Esophagus muscularis mucosa (tissue), 4 donors: ENCODE measurements at regions not wholly inside any gene's neighbourhood (a gene's known extent, or its start where the extent isn't known, plus 50 kb on each side); places are given as distances from the start of the nearest gene placed in this dataset.

Experiments
- DNase-seq: peaks from one replicate; pipeline ENCODE4 v3.0.0-alpha.2; 2017; ENCODE audit errors: extremely low spot score
- H3K27ac ChIP-seq, 4 donors: fragments of 200-600 bp; sonication (generic); replicated peaks in 1 of 4; 1 replicate in 3 of 4; 2 replicates in 1 of 4; pipeline ENCODE4 v1.5.1; 2016 to 2019; ENCODE audit warnings: mild to moderate bottlenecking in 1 of 4
- H3K27me3 ChIP-seq, 4 donors: fragments of 200-600 bp; sonication (generic); one replicate each; pipeline versions ENCODE4 v1.5.1 to v1.6.0; 2016 to 2019
- H3K36me3 ChIP-seq, 4 donors: fragments of 200-600 bp; sonication (generic); one replicate each; pipeline ENCODE4 v1.5.1; 2016 to 2019
- H3K4me1 ChIP-seq, 4 donors: fragments of 200-600 bp; sonication (generic); one replicate each; pipeline ENCODE4 v1.5.1; 2016 to 2019
- H3K4me3 ChIP-seq, 4 donors: fragments of 200-600 bp; sonication (generic); 1 replicate in 2 of 4; 2 replicates in 2 of 4; pipeline ENCODE4 v1.5.1; 2016 to 2019; ENCODE audit warnings: mild to moderate bottlenecking in 4 of 4, moderate library complexity in 1 of 4
- H3K9me3 ChIP-seq, 4 donors: fragments of 200-600 bp; sonication (generic); 1 replicate in 3 of 4; 2 replicates in 1 of 4; pipeline ENCODE4 v1.5.1; 2016 to 2019
- CTCF ChIP-seq, 3 experiments: fragments of 200-600 bp in 2 of 3; fragments of 450-650 bp in 1 of 3; sonication (generic) in 2 of 3; IDR thresholded peaks; one replicate each; pipeline ENCODE4 v1.5.1; 2017 to 2019; ENCODE audit warnings: antibody characterized with exemption in 3 of 3, mild to moderate bottlenecking in 2 of 3, moderate library complexity in 1 of 3
- EP300 ChIP-seq: sonication (generic); formaldehyde crosslinking; IDR thresholded peaks from one replicate; pipeline ENCODE4 v1.6.1; 2017; ENCODE audit warnings: antibody characterized with exemption
- POLR2A ChIP-seq: fragments of 450-650 bp; IDR thresholded peaks from one replicate; pipeline ENCODE4 v1.6.1; 2017; ENCODE audit warnings: antibody characterized with exemption, moderate library complexity, mild to moderate bottlenecking, low read depth
- POLR2AphosphoS5 ChIP-seq, 2 donors: sonication (generic); formaldehyde crosslinking; IDR thresholded peaks; one replicate each; pipeline ENCODE4 v1.6.1; 2017; ENCODE audit warnings: antibody characterized with exemption in 2 of 2
- WGBS: methylation state at CpG from one replicate; pipeline ENCODE4 v1.1.5; 2018; 5-methylcytosine and 5-hydroxymethylcytosine counted together
- intact Hi-C: fragments of 100-400 bp; cut with DNase I; formaldehyde crosslinking; loops from one replicate; pipeline ENCODE4 v1.15.1; 2023

DNA sequence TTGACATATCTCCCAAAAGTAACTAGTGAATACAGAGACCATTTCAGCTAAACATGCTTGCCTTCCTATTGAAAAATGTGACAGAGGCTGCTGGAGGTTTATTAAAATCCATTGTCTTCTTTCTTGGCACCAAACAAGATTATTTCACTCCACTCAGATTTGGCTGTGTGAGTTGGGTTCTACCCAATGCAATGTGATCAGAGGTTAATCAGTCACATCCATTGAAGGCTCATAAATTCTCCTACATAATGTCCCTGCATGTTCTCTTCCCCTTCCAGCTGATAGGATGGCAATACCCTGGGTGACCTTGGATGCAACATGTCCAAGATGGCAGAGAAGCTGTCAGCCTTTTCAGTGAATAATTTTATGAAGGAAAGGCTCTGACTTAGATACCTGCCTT is 54.5 kb downstream of the TKTL2 start:
- DNase-seq: no peak
- Histone ChIP-seq H3K4me1 (no peaks in the 10 kb centered on the region), H3K4me3 (no peak overlapping the region), H3K27ac (no peak overlapping the region), H3K9me3 (no peaks in the 10 kb centered on the region), H3K36me3 (no peaks in the 10 kb centered on the region), H3K27me3 (no peaks in the 10 kb centered on the region)
- intact Hi-C loops: no loop called here
- TF ChIP-seq EP300 (no peak), POLR2AphosphoS5 (IDR thresholded peaks at IDR 0.05) (no peak), POLR2A (no peak), CTCF (IDR thresholded peaks at IDR 0.05) (no peak)

DNA sequence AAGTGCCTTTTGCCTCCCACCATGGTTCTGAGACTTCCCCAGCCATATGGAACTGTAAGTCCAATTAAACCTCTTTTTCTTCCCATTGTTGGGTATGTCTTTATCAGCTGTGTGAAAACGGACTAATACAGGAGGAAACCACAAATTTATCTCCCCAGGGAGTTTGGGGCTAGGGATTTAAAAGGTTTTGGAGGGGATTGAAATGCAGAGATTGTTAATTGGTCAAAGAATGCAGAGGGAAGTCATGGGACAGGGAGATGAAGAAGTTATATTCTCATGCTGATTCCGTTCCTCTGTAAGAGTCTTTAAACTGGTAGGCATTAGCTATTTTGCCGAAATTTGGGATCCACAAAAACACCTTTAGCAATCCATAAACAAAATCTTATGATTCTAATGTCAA is 57.9 kb downstream of the TKTL2 start:
- no peak overlapping the region for H3K4me3 ChIP-seq
- no peak for DNase-seq
- H3K27ac ChIP-seq: no peak overlapping the region
- WGBS: 68% methylated on average over 3 of the region's 3 CpGs
- H3K27me3 ChIP-seq: no peaks in the 10 kb centered on the region
- no peaks in the 10 kb centered on the region for H3K4me1 ChIP-seq
- intact Hi-C loops: no loop called here
- no peaks in the 10 kb centered on the region for H3K9me3 ChIP-seq
- TF ChIP-seq POLR2A (no peak), POLR2AphosphoS5 (IDR thresholded peaks at IDR 0.05) (no peak), CTCF (IDR thresholded peaks at IDR 0.05) (no peak), EP300 (no peak)
- H3K36me3 ChIP-seq: no peaks in the 10 kb centered on the region

DNA sequence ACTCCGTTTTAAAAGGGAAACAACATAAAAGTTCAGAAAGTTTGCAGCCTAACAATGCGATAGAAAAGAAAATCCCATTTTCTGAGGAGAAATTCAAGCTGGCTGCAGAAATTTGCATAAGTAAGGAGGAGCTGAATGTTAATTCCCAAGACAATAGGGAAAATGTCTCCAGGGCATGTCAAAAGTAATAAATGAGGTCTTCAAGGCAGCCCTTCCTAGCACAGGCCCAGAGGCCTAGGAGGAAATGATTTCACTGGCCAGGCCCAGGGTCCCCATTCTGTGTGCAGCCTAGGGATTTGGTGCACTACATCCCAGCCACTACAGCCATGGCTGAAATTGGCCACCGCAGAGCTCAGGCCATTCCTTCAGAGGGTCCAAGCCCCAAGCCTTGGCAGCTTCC is 59.3 kb downstream of the TKTL2 start:
- H3K27me3 ChIP-seq: no peaks in the 10 kb centered on the region
- no peaks in the 10 kb centered on the region for H3K36me3 ChIP-seq
- no peaks in the 10 kb centered on the region for H3K9me3 ChIP-seq
- H3K4me1 ChIP-seq: no peaks in the 10 kb centered on the region
- no peak for TF ChIP-seq EP300
- no peak for TF ChIP-seq POLR2AphosphoS5 (IDR thresholded peaks at IDR 0.05)
- TF ChIP-seq CTCF (IDR thresholded peaks at IDR 0.05): no peak
- TF ChIP-seq POLR2A: no peak
- no peak for DNase-seq
- H3K27ac ChIP-seq: no peak overlapping the region
- no peak overlapping the region for H3K4me3 ChIP-seq
- WGBS: 82% methylated on average over 2 of the region's 3 CpGs
- intact Hi-C loops: no loop called here

- 66% methylated on average over 5 of the region's 5 CpGs for WGBS
- intact Hi-C loops: no loop called here
Measured at GRCh38 chr4:163404580-163404979, 60.9 kb downstream of the NPY5R start.

GRCh38 chr4:163404080-163404479 is 60.4 kb downstream of the NPY5R start:
- 69% methylated on average over 1 of the region's 1 CpG for WGBS
- no peak overlapping the region for H3K27ac ChIP-seq
- no peaks in the 10 kb centered on the region for H3K27me3 ChIP-seq
- intact Hi-C loops: no loop called here
- H3K36me3 ChIP-seq: no peaks in the 10 kb centered on the region
- H3K9me3 ChIP-seq: no peaks in the 10 kb centered on the region
- no peak for TF ChIP-seq POLR2A
- TF ChIP-seq CTCF (IDR thresholded peaks at IDR 0.05): no peak
- no peak for TF ChIP-seq POLR2AphosphoS5 (IDR thresholded peaks at IDR 0.05)
- TF ChIP-seq EP300: no peak
- no peak overlapping the region for H3K4me3 ChIP-seq
- no peaks in the 10 kb centered on the region for H3K4me1 ChIP-seq
- DNase-seq: no peak

More at GRCh38 chr4:163404580-163404979, 60.9 kb downstream of the NPY5R start:
- Histone ChIP-seq H3K9me3 (no peaks in the 10 kb centered on the region), H3K36me3 (no peaks in the 10 kb centered on the region), H3K4me3 (peak overlapping the region in 1 of 4 donors; percentile 8), H3K27ac (no peak overlapping the region), H3K27me3 (no peaks in the 10 kb centered on the region), H3K4me1 (no peaks in the 10 kb centered on the region)
- no peak for DNase-seq
- no peak for TF ChIP-seq POLR2A
